Fibroblast of skin of right quadriceps (primary cell): ENCODE measurements at regions not wholly inside any gene's neighbourhood (a gene's known extent, or its start where the extent isn't known, plus 50 kb on each side); places are given as distances from the start of the nearest gene placed in this dataset.
"Not testable (repeated sequence)": the region's sequence is repeated elsewhere in the genome, so short reads cannot be mapped to it uniquely, and the experiment has no call there.

Experiments
- DNase-seq: peaks from one replicate; pipeline ENCODE4 v3.0.0-alpha.2; 2013

- peak; percentile 56 for DNase-seq
Observed at GRCh38 chr18:961644-962355, 57.1 kb downstream of the ADCYAP1 start.

GRCh38 chr18:963276-963675 is 58.6 kb downstream of the ADCYAP1 start:
- DNase-seq = no peak

DNA sequence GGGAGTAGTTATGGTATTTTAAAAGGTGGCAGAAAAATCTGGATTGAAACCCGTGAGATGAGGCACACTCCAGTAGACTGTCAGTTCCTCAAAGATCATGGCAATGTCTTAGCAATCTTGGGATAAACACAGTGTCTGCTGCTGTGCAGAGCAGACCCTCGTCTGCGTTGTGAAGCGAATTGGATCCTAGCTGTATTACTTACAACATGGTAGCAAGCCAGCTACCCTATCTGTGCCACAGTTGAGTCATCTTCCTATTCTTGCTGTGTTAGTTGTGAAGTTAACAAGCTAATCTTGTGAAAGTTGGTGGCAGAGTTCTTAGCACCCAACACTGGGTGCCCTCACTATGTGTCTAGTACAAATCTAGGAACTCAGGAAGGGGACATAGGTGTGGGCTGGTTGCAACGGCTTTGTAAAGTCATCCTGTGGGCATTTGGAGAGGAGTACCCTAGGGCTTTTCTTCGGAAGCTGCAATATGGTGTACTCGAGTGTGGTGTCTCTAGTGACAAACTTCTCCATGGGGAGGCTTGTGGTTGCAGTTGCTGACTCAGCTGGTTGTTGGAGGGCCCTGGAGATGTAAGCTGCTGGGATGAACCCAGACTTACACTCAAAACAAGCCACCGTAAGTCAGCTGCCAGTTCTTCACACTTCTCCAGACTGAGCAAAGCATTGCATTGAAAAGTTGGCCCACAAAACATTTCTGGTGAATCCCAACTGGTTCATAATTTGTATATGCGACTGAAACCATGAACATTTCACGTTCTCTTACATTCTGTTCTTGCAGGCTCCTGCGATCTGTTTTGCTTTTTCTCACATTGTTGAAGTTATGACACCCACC is 61.5 kb downstream of the ADCYAP1 start:
- no peak for DNase-seq

DNA sequence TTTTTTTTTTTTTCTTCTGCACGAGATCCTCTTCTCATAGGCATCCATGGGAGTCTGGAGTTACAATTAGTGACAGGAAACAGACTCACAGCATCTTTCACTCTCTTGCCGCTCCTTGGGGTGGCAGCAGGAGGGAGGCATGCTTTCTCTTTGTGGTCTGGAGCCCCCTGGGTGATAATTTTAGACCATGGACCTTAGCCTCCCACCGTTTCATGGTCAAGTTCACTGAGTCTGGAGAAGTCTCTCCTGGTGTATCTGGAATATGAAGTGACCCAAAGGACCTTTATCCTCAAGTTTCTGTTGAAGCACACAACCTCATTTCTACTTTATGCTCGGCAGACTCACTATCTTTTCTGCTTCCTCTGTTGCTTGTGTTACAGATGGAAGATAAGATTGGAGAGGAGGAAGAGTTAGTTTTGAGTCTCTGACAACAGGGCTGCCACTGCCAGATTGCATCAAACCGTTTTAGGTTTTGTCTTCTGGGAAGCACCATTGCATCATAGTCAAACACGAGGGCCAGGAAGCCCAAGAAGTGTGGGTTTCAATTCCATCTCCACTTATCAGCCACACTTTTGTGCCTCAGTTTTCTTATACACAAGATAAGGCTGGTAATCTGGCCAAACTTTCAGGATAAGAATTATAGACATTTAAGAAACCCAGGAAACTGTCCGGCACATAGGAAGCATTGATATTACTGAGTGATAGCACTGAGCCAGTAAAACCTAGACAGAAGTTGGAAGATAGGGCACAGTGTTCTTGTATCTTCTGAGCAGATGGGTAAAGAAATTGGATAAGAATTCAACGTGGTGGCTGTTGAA is 62.3 kb downstream of the ADCYAP1 start:
- no peak for DNase-seq

DNA sequence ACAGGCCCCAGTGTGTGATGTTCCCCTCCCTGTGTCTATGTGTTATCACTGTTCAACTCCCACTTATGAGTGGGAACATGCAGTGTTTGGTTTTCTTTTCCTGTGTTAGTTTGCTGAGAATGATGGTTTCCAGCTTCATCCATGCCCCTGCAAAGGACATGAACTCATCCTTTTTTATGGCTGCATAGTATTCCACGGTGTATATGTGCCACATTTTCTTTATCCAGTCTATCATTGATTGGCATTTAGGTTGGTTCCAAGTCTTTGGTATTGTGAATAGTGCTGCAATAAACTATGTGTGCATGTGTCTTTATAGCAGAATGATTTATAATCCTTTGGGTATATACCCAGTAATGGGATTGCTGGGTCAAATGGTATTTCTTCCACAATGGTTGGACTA is 64.2 kb downstream of the ADCYAP1 start:
- DNase-seq = not testable (repeated sequence)

DNA sequence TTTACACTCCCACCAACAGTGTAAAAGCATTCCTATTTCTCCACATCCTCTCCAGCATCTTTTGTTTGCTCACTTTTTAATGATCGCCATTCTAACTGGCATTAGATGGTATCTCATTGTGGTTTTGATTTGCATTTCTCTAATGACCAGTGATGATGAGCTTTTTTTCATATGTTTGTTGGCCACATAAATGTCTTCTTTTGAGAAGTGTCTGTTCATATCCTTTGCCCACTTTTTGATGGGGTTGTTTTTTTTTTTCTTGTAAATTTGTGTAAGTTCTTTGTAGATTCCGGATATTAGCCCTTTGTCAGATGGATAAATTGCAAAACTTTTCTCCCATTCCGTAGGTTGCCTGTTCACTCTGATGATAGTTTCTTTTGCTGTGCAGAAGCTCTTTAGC is 64.6 kb downstream of the ADCYAP1 start:
- DNase-seq = not testable (repeated sequence)

- DNase-seq = not testable (repeated sequence)
Observed at GRCh38 chr18:974606-975005, 69.9 kb downstream of the ADCYAP1 start.

GRCh38 chr18:976393-977128 is 71.9 kb downstream of the ADCYAP1 start:
- DNase-seq = not testable (repeated sequence)

DNA sequence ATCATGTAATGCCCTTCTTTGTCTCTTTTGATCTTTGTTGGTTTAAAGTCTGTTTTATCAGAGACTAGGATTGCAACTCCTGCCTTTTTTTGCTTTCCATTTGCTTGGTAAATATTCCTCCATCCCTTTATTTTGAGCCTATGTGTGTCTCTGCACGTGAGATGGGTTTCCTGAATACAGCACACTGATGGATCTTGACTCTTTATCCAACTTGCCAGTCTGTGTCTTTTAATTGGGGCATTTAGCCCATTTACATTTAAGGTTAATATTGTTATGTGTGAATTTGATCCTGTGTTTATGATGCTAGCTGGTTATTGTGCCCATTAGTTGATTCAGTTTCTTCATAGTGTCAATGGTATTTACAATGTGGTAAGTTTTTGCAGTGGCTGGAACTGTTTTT is 72.7 kb downstream of the ADCYAP1 start:
- DNase-seq = not testable (repeated sequence)

- not testable (repeated sequence) for DNase-seq
Observed at GRCh38 chr18:977732-978131, 73.1 kb downstream of the ADCYAP1 start.

DNA sequence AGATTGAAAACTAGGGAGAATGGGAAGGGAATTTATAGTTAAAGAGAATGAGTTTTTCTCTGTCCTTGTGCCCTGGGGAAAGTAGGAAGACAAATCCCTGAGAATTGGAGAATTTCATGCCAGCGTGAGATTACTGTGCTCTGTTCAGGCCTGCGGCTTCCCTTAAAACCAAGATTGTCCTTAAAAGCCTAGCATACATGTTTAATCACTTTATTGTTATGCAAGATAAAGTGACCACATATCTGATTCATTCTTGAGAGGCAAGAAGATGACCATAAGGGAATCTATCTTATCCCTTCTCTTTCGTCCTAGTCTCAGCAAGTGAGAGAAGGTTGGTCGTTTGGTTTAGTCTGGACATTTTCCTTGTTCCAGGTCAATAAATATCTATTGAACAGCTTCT is 75.9 kb downstream of the ADCYAP1 start:
- DNase-seq = no peak

- no peak for DNase-seq
Observed at GRCh38 chr18:984004-984403, 79.3 kb downstream of the ADCYAP1 start.

- no peak for DNase-seq
Observed at GRCh38 chr18:985212-985661, 80.6 kb downstream of the ADCYAP1 start.

- no peak for DNase-seq
Observed at GRCh38 chr18:986051-986450, 81.4 kb downstream of the ADCYAP1 start.

GRCh38 chr18:986552-986951 is 81.9 kb downstream of the ADCYAP1 start:
- peak; percentile 15 for DNase-seq

DNA sequence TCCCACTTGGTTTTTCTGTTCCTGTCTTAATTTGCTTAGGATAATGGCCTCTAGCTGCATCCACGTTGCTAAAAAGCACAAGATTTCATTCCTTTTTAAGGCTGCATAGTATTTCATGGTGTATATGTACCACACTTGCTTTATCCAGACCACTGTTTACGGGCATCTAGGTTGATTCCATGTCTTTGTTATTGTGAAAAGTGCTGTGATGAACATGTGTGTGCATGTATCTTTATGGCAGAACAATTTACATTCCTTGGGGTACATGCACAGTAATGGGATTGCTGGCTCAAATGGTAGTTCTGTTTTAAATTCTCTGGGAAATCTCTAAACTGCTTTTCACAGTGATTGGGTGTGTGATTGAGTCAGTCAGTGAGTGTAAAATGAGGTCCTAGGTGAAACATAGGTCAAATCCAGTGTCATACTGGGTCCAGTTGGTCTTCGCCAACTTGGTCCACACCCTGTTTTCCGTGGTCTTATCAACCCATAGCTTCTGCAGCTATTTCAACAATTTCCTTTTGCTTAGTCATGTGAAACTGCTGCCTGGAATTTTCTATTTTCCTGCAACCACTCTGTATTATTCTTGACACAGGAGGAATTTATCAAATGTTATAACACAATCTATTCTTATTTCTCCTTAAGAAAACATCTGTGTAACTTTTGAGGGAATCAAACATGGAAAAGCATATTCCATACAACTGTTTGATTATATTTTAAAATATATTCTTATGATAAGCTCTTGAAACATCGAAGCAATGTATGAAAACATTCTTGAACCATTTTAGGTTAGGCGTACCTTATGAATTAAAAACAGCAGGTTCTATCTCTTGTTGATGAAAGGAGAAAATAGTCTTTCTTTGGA is 82.9 kb downstream of the ADCYAP1 start:
- peak; percentile 72 for DNase-seq

DNA sequence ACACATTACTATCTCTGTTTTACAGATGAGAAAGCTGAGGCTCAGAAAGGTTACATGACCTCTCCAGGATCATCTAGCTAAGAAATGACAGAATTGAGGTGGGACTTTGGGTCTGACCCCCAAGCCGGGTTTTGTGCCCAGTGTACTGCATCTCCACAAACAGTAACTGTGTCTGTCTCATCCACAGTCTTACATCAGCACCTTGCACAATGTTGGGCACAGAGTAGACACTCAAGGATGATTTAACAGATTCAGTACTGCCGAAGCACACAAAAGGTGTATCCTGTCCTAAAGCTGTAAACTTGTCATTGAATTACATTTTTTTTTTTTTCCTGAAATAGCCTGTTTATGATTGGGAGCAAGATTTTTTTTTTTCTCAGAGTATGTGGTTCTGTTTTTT is 84.8 kb downstream of the ADCYAP1 start:
- no peak for DNase-seq

DNA sequence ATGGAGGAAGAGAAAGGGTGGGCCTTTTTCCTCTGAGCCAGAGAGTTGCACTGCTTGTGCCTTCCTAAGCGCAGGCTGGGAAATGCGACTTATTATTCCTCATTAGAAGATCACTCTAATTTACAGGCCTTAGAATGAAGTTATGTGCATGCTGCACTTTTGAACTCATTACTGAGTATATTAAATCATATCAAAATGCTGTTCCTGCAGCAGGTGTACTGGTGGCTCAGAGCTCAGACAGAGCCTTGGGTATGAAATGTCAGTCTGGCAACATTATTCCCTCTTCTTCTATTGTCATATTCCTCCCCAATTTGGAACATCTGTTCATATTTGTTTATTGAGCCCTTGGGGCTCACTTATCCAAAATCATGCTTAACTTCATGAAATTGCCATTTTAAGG is 85.5 kb downstream of the ADCYAP1 start:
- no peak for DNase-seq

DNA sequence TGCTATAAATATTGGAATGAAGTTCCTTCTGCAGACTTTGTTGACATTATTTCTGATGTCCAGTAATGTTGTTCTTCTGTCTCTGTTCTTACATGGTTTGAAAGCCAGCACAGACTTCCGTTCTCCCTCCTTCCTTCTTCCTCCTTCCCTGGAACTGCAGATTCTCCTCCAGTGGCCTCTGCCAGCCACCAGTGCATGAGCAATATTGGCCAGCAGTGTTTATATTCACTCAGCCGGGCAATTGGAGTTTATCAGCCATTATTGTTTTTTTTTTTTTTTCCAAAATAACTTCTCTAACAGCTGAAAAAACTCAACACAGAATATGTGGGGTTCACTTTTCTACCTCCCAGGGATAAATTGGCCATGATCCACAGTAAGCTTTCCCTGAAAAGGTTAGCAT is 86.8 kb downstream of the ADCYAP1 start:
- no peak for DNase-seq

GRCh38 chr18:993560-993959 is 88.9 kb downstream of the ADCYAP1 start:
- DNase-seq = no peak

- DNase-seq = peak; percentile 92
Observed at GRCh38 chr18:995629-996028, 91.0 kb downstream of the ADCYAP1 start.

DNA sequence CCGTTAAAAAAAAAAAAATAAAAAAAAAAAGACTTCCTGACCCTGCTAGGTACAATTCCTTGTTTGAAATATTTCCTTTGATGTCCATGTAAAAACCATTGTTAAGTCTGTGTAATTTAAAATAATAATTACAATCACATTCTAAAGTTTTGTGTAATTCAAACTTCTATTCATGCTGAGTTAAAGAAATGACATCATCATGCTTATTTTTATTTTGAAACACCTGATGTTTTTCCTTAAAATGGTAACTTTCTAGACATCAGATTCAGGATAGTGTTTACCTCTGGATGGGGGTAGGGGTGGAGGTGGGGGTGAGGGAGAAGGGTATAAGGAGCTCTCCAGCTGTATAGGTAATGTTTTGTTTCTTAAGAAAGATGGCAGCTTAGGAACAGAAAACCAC is 92.8 kb downstream of the ADCYAP1 start:
- DNase-seq = no peak
